HEK293T (cell line): ENCODE measurements at regions not wholly inside any gene's neighbourhood (a gene's known extent, or its start where the extent isn't known, plus 50 kb on each side); places are given as distances from the start of the nearest gene placed in this dataset.

Experiments used
- ARNT ChIP-seq: fragments of 450-650 bp; IDR thresholded peaks from 2 replicates; pipeline ENCODE4 v1.6.1; 2017; ENCODE audit warnings: mild to moderate bottlenecking
- BHLHE40 ChIP-seq: fragments of 450-650 bp; IDR thresholded peaks from 2 replicates; pipeline ENCODE4 v1.6.1; 2016; ENCODE audit warnings: mild to moderate bottlenecking, moderate library complexity, borderline replicate concordance
- CTBP1 ChIP-seq: fragments of 450-650 bp; IDR thresholded peaks from 2 replicates; pipeline ENCODE4 v1.6.1; 2016; ENCODE audit warnings: borderline replicate concordance
- ELF4 ChIP-seq: fragments of 450-650 bp; IDR thresholded peaks from 2 replicates; pipeline ENCODE4 v1.6.1; 2017; ENCODE audit warnings: antibody characterized with exemption
- FOXA1 ChIP-seq: fragments of 450-650 bp; IDR thresholded peaks from 2 replicates; pipeline ENCODE4 v1.6.1; 2016; ENCODE audit warnings: mild to moderate bottlenecking
- FOXK2 ChIP-seq: fragments of 450-650 bp; IDR thresholded peaks from 2 replicates; pipeline ENCODE4 v1.6.1; 2016; ENCODE audit warnings: mild to moderate bottlenecking
- FOXM1 ChIP-seq: fragments of 450-650 bp; IDR thresholded peaks from 2 replicates; pipeline ENCODE4 v1.6.1; 2017; ENCODE audit warnings: mild to moderate bottlenecking, borderline replicate concordance
- HDGF ChIP-seq: fragments of 450-650 bp; IDR thresholded peaks from 2 replicates; pipeline ENCODE4 v1.6.1; 2017; ENCODE audit warnings: antibody characterized with exemption, borderline replicate concordance
- L3MBTL2 ChIP-seq: fragments of 450-650 bp; conservative IDR thresholded peaks from 2 replicates; pipeline ENCODE4 v1.6.1; 2016; ENCODE audit warnings: mild to moderate bottlenecking
- LEF1 ChIP-seq: fragments of 450-650 bp; IDR thresholded peaks from 2 replicates; pipeline ENCODE4 v1.6.1; 2017; ENCODE audit warnings: mild to moderate bottlenecking, borderline replicate concordance
- SP1 ChIP-seq: fragments of 450-650 bp; IDR thresholded peaks from 2 replicates; pipeline ENCODE4 v1.6.1; 2017
- SUZ12 ChIP-seq: fragments of 450-650 bp; IDR thresholded peaks from 2 replicates; pipeline ENCODE4 v1.6.1; 2016; ENCODE audit warnings: mild to moderate bottlenecking
- TARDBP ChIP-seq: fragments of 450-650 bp; IDR thresholded peaks from 2 replicates; pipeline ENCODE4 v1.6.1; 2016
- ZNF384 ChIP-seq: fragments of 450-650 bp; IDR thresholded peaks from 2 replicates; pipeline ENCODE4 v1.6.1; 2016

- no peak for TF ChIP-seq BHLHE40
- TF ChIP-seq FOXK2, result no peak
- no peak for TF ChIP-seq L3MBTL2
- TF ChIP-seq SP1, result no peak
- TF ChIP-seq FOXM1, result no peak
- no peak for TF ChIP-seq FOXA1
- no peak for TF ChIP-seq HDGF
- no peak for TF ChIP-seq SUZ12
- no peak for TF ChIP-seq ELF4
- no peak for TF ChIP-seq CTBP1
- TF ChIP-seq ARNT, result no peak
- TF ChIP-seq ZNF384, result no peak
- no peak for TF ChIP-seq TARDBP
- TF ChIP-seq LEF1, result no peak
These were observed 145.8 kb upstream of the TSHZ2 start for GRCh38 chr20:52826321-52826720.
